ENCODE measurements at regions not wholly inside any gene's neighbourhood (a gene's known extent, or its start where the extent isn't known, plus 50 kb on each side); places are given as distances from the start of the nearest gene placed in this dataset.

DNA sequence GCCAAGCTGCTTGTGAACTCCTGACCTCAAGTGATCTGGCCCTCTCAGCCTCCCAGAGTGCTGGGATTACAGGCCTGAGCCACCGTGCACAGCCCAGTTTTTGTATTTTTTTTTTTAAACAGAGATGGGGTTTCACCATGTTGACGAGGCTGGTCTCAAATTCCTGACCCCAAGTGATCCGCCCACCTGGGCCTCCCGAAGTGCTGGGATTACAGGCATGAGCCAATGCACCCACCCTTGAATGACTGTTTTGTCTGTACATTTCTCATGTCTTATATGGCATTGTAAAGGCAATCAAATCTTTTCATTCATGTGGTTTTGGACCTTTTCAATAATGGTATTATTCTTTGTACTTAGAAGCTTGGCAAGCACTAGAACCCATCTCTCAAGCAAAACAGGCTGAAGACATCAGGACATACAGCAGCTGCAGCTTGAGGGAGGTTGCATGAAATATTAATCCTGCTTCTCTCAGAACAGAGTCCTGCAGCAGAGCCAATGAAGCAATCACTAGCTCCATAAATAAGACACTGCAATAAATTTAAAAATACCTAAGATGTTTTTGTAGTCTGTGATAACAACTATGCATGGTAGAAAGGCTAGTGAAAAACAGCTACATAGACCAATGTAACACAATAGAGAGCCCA, 209.9 kb downstream of the TUBA3C start:
- DNase-seq (ENCODE audit: low read depth, low spot score) = no peak
- no peak overlapping the region for H3K4me3 ChIP-seq
- ATAC-seq = no peak
- ChIA-PET CTCF (no interaction called here), SMC1A (ENCODE audit: uncharacterized antibody, unreplicated experiment) (no interaction called here), RAD21 (ENCODE audit: unreplicated experiment) (no interaction called here), POLR2A (no interaction called here)
- TF ChIP-seq, protein P1, sequence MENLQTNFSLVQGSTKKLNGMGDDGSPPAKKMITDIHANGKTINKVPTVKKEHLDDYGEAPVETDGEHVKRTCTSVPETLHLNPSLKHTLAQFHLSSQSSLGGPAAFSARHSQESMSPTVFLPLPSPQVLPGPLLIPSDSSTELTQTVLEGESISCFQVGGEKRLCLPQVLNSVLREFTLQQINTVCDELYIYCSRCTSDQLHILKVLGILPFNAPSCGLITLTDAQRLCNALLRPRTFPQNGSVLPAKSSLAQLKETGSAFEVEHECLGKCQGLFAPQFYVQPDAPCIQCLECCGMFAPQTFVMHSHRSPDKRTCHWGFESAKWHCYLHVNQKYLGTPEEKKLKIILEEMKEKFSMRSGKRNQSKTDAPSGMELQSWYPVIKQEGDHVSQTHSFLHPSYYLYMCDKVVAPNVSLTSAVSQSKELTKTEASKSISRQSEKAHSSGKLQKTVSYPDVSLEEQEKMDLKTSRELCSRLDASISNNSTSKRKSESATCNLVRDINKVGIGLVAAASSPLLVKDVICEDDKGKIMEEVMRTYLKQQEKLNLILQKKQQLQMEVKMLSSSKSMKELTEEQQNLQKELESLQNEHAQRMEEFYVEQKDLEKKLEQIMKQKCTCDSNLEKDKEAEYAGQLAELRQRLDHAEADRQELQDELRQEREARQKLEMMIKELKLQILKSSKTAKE (IDR thresholded peaks at IDR 0.05; ENCODE audit: low read depth, poor library complexity, severe bottlenecking) = no peak
- no peak for TF ChIP-seq NRF1 (conservative IDR thresholded peaks at IDR 0.05; ENCODE audit: low read depth, low read length)
- no peaks in the 10 kb centered on the region for H3K27me3 ChIP-seq (replicated peaks in 1 of 2; ENCODE audit: control insufficient read depth in 2 of 2, insufficient read depth in 2 of 2, low read length in 1 of 2)
- no peak overlapping the region for H3K4me2 ChIP-seq (ENCODE audit: control insufficient read depth, insufficient read depth)
- H3K9me3 ChIP-seq (replicated peaks; ENCODE audit: control insufficient read depth, insufficient read depth, low read length) = no peaks in the 10 kb centered on the region; the same call in 2 of the 3 replicates
- FAIRE-seq = no peak
- no peak overlapping the region for H3K9ac ChIP-seq (ENCODE audit: control insufficient read depth, insufficient read depth, low read length)
- BruUV-seq (replicated peaks) = no TSS peak
- H3K79me2 ChIP-seq (ENCODE audit: control insufficient read depth, insufficient read depth, low read length) = no peaks in the 10 kb centered on the region
- intact Hi-C loops (cut with micrococcal nuclease; ENCODE audit: unreplicated experiment) (no loop called here), in situ Hi-C loops (cut with MboI) (no loop called here)
- H2AFZ ChIP-seq (ENCODE audit: control insufficient read depth, low read depth, low read length) = no peak overlapping the region
- H3K36me3 ChIP-seq (ENCODE audit: control insufficient read depth in 2 of 2, insufficient read depth in 2 of 2, low read length in 1 of 2) = no peaks in the 10 kb centered on the region
- no peak overlapping the region for H3K27ac ChIP-seq (ENCODE audit: control insufficient read depth, insufficient read depth)
- 0% methylated on average over 4 of the region's 4 CpGs for WGBS (ENCODE audit: insufficient coverage, insufficient replicate concordance, low lambda C conversion rate, missing lambda C conversion rate)
- H3K4me1 ChIP-seq (ENCODE audit: control insufficient read depth, insufficient read depth, low read length) = no peaks in the 10 kb centered on the region
- no peaks in the 10 kb centered on the region for H4K20me1 ChIP-seq (ENCODE audit: control insufficient read depth, insufficient read depth)

GRCh38 chr13:18965347-18965855, 216.2 kb downstream of the TUBA3C start:
- Histone ChIP-seq H2AFZ (ENCODE audit: control insufficient read depth, low read depth, low read length) (no peak overlapping the region), H4K20me1 (ENCODE audit: control insufficient read depth, insufficient read depth) (no peaks in the 10 kb centered on the region), H3K9me3 (replicated peaks; ENCODE audit: control insufficient read depth, insufficient read depth, low read length) (no peaks in the 10 kb centered on the region; the same call in 2 of the 3 replicates), H3K9ac (ENCODE audit: control insufficient read depth, insufficient read depth, low read length) (no peak overlapping the region), H3K4me2 (ENCODE audit: control insufficient read depth, insufficient read depth) (no peak overlapping the region), H3K36me3 (ENCODE audit: control insufficient read depth in 2 of 2, insufficient read depth in 2 of 2, low read length in 1 of 2) (no peaks in the 10 kb centered on the region), H3K27ac (ENCODE audit: control insufficient read depth, insufficient read depth) (no peak overlapping the region), H3K4me1 (ENCODE audit: control insufficient read depth, insufficient read depth, low read length) (no peaks in the 10 kb centered on the region), H3K79me2 (ENCODE audit: control insufficient read depth, insufficient read depth, low read length) (no peaks in the 10 kb centered on the region), H3K27me3 (replicated peaks in 1 of 2; ENCODE audit: control insufficient read depth in 2 of 2, insufficient read depth in 2 of 2, low read length in 1 of 2) (no peaks in the 10 kb centered on the region), H3K4me3 (no peak overlapping the region)
- ATAC-seq (no peak), FAIRE-seq (no peak), DNase-seq (ENCODE audit: low read depth, low spot score) (no peak)
- POLR2A ChIA-PET = no interaction called here
- BruUV-seq (replicated peaks) = no TSS peak
- 48% methylated on average over 14 of the region's 14 CpGs for WGBS (ENCODE audit: insufficient coverage, insufficient replicate concordance, low lambda C conversion rate, missing lambda C conversion rate)
- intact Hi-C loops (cut with micrococcal nuclease; ENCODE audit: unreplicated experiment) (no loop called here), in situ Hi-C loops (cut with MboI) (loop anchor here (5.0 kb wide), 1 partner anchor 37 kb away; no protein-coding TSS in a partner anchor)
- RAD21 ChIA-PET (ENCODE audit: unreplicated experiment) = no interaction called here
- SMC1A ChIA-PET (ENCODE audit: uncharacterized antibody, unreplicated experiment) = no interaction called here
- CTCF ChIA-PET = no interaction called here
- TF ChIP-seq, protein P2, sequence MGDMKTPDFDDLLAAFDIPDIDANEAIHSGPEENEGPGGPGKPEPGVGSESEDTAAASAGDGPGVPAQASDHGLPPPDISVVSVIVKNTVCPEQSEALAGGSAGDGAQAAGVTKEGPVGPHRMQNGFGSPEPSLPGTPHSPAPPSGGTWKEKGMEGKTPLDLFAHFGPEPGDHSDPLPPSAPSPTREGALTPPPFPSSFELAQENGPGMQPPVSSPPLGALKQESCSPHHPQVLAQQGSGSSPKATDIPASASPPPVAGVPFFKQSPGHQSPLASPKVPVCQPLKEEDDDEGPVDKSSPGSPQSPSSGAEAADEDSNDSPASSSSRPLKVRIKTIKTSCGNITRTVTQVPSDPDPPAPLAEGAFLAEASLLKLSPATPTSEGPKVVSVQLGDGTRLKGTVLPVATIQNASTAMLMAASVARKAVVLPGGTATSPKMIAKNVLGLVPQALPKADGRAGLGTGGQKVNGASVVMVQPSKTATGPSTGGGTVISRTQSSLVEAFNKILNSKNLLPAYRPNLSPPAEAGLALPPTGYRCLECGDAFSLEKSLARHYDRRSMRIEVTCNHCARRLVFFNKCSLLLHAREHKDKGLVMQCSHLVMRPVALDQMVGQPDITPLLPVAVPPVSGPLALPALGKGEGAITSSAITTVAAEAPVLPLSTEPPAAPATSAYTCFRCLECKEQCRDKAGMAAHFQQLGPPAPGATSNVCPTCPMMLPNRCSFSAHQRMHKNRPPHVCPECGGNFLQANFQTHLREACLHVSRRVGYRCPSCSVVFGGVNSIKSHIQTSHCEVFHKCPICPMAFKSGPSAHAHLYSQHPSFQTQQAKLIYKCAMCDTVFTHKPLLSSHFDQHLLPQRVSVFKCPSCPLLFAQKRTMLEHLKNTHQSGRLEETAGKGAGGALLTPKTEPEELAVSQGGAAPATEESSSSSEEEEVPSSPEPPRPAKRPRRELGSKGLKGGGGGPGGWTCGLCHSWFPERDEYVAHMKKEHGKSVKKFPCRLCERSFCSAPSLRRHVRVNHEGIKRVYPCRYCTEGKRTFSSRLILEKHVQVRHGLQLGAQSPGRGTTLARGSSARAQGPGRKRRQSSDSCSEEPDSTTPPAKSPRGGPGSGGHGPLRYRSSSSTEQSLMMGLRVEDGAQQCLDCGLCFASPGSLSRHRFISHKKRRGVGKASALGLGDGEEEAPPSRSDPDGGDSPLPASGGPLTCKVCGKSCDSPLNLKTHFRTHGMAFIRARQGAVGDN (IDR thresholded peaks at IDR 0.05) = no peak

Measured in GM12878 (cell line).